CD4-positive, alpha-beta T cell treated with Interleukin-15 for 4 hours (primary cell): ENCODE measurements at regions not wholly inside any gene's neighbourhood (a gene's known extent, or its start where the extent isn't known, plus 50 kb on each side); places are given as distances from the start of the nearest gene placed in this dataset.
"Not testable (repeated sequence)": the region's sequence is repeated elsewhere in the genome, so short reads cannot be mapped to it uniquely, and the experiment has no call there.

Source experiments
- DNase-seq: peaks from one replicate; pipeline ENCODE4 v3.0.0-alpha.2; 2020; ENCODE audit warnings: low spot score

GRCh38 chr2:75892490-75892889, 181.8 kb upstream of the GCFC2 start:
- DNase-seq = no peak

- DNase-seq = no peak
Measured at GRCh38 chr2:75882530-75882929, 171.8 kb upstream of the GCFC2 start.

- DNase-seq = not testable (repeated sequence)
Measured at GRCh38 chr2:75875606-75876005, 164.9 kb upstream of the GCFC2 start.

- not testable (repeated sequence) for DNase-seq
Measured at GRCh38 chr2:75871762-75872614, 161.3 kb upstream of the GCFC2 start.

- DNase-seq = no peak
Measured at GRCh38 chr2:75870651-75871137, 160.0 kb upstream of the GCFC2 start.

GRCh38 chr2:75870133-75870532, 159.4 kb upstream of the GCFC2 start:
- no peak for DNase-seq

GRCh38 chr2:75865702-75866101, 155.0 kb upstream of the GCFC2 start:
- DNase-seq = no peak

GRCh38 chr2:75865083-75865482, 154.4 kb upstream of the GCFC2 start:
- DNase-seq = no peak

GRCh38 chr2:75862547-75862946, 151.8 kb upstream of the GCFC2 start:
- DNase-seq = no peak

- DNase-seq = no peak
Measured at GRCh38 chr2:75853436-75853835, 142.7 kb upstream of the GCFC2 start.

GRCh38 chr2:75852639-75853038, 141.9 kb upstream of the GCFC2 start:
- no peak for DNase-seq

- DNase-seq = no peak
Measured at GRCh38 chr2:75846683-75847190, 136.0 kb upstream of the GCFC2 start.

GRCh38 chr2:75844651-75845050, 133.9 kb upstream of the GCFC2 start:
- no peak for DNase-seq

GRCh38 chr2:75834588-75834987, 123.9 kb upstream of the GCFC2 start:
- not testable (repeated sequence) for DNase-seq

- no peak for DNase-seq
Measured at GRCh38 chr2:75833386-75833785, 122.7 kb upstream of the GCFC2 start.

GRCh38 chr2:75828826-75829225, 118.1 kb upstream of the GCFC2 start:
- no peak for DNase-seq

- not testable (repeated sequence) for DNase-seq
Measured at GRCh38 chr2:75823515-75823914, 112.8 kb upstream of the GCFC2 start.

GRCh38 chr2:75822336-75822735, 111.6 kb upstream of the GCFC2 start:
- DNase-seq = no peak

- no peak for DNase-seq
Measured at GRCh38 chr2:75820693-75821092, 110.0 kb upstream of the GCFC2 start.

- DNase-seq = no peak
Measured at GRCh38 chr2:75810611-75811330, 100.1 kb upstream of the GCFC2 start.

- DNase-seq = no peak
Measured at GRCh38 chr2:75808793-75809535, 98.2 kb upstream of the GCFC2 start.

GRCh38 chr2:75807992-75808391, 97.3 kb upstream of the GCFC2 start:
- no peak for DNase-seq
